GM18868 (cell line): ENCODE measurements at regions not wholly inside any gene's neighbourhood (a gene's known extent, or its start where the extent isn't known, plus 50 kb on each side); places are given as distances from the start of the nearest gene placed in this dataset.

Experiments
- ATAC-seq: cut with Tn5 transposase; IDR thresholded peaks from one replicate; pipeline ENCODE4 v1.9.1; 2021; ENCODE audit warnings: mild to moderate bottlenecking, moderate library complexity; ENCODE audit not compliant: unreplicated experiment

- no peak for ATAC-seq
Observed at GRCh38 chr15:70508561-70509281, 254.6 kb downstream of the UACA start.

- ATAC-seq = no peak
Observed at GRCh38 chr15:70507772-70508371, 255.5 kb downstream of the UACA start.

DNA sequence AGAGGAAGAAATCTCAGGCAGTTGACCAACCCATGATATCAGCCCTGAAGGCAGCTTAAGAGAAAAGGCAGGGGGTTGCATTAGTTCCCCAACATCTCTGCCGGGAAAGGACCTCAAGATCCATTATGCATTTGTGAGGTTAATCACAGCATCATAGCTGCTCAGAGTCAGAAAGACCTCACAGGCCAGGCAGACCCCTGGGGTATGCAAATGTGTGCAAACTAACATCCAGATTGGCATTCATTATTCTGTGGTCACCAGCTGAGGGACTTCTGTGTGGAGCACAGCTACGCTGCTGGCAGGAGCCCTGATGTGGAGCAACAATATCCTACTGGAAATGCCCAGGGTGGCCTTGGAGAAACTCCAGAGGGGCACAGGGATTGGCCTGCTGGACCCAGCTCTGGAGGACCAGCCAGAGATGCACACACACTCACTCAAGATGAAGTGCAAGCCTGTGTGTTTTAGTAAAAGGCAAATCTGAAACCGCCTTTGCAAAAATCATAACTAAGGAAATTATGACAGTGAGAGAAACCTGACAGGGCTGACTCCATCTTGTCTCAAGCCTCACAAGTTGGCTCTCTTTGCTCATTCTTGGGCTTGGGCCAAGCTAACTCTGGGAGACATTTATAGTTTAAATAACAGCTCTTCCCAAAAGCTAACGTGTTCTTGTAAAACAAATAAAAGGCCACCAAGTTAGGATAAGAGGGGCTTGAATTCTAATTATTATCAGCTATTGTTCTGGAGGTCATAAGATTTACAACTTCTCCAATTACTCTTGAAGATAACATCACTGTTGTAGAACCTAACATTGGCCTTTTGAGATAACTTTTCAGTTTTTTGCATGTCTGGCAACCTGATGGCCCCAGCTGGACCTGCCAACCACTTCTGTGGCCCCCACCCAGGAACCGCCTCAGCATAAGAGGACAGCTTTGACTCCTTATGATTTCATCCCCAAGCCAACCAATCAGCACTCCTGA lies 257.1 kb downstream of the UACA start:
- no peak for ATAC-seq

DNA sequence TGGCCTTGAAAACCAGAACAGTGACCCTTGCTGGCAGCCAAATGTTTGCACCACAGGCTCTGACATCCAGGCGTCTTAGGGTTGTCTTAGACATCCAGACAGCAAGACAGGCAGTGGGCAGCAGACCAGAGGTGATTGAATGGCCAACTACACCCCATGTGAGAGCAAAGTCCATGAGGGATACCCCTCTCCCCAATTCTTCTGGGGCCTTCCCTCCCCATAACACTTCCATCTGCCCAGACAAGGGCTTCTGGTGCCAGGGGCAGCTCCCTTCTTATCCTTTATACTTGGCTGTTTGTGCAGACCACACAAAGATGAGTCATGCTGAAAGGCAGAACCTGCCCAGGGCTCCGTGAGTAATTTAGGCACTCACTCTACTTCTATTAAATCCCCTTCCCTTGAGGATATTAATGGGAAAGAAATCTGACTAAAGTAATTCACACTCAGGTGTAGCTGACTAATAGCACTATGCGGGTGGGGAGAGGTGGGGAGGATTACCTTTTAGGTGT lies 257.9 kb downstream of the UACA start:
- peak; percentile 35 for ATAC-seq

GRCh38 chr15:70504988-70505387 lies 258.4 kb downstream of the UACA start:
- no peak for ATAC-seq

GRCh38 chr15:70504299-70504951 lies 258.9 kb downstream of the UACA start:
- peak; percentile 40 for ATAC-seq

GRCh38 chr15:70503798-70504298 lies 259.5 kb downstream of the UACA start:
- no peak for ATAC-seq

DNA sequence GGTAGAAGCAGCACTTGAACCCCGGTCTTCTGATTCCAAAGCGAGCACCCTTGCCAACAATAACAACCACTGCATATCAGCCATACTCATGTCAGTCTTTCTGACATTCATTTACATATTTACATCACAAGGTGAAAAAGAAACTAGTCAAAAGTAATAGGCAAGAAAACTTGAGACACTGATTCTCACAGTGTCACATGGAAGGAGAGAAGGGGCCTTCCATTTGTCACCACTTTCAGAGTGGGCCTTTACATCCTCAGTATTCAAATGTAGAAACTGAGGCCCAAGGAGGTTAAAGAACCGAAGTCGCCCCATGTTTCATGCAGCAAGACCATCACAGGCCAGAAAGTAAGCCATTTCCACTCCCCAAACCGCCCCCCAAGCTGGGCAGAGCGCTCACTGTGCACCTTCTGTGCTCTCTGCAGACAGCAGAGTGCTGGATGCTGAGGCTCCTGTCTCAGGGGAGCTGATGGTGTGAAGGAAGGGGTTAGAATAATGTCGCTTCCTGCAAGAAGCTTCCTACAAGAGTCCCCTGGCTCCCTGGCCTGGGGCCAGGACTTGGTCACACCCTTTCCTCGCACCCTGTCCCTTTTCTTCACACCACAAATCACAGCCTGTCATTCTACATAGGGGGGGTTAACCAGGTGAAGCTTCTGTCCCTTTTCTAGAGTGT lies 260.1 kb downstream of the UACA start:
- ATAC-seq = no peak

GRCh38 chr15:70502529-70502928 lies 260.8 kb downstream of the UACA start:
- no peak for ATAC-seq

- ATAC-seq = no peak
Observed at GRCh38 chr15:70501849-70502248, 261.5 kb downstream of the UACA start.

DNA sequence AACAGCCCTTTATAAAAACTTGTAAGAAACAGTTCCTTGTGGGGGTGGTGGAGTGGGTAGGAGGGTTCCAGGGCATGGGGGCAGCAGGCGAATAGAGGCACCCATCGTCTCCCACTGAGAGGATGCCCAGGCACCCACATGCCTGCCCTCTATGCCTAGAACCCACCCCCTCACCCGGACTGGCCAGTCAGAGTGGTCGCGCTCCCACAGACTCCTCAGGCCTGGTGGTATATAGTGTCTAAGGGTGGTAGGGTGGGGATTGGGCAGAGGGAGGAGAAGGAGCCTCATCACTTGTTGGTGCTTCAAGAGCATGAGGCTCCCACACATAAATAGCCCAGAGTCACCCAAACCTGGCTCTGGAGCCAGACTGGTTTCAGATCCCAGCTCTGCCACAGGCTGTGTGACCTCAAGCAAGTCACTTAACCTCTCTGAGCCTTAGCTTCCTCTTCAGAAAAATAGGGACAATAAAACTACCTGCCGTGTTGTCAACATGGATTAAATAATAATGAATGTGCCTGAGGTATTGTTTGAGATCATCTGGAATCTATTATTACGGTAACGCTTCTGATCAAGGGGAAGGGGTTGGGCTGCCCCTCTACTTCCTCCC lies 262.1 kb downstream of the UACA start:
- ATAC-seq = no peak

DNA sequence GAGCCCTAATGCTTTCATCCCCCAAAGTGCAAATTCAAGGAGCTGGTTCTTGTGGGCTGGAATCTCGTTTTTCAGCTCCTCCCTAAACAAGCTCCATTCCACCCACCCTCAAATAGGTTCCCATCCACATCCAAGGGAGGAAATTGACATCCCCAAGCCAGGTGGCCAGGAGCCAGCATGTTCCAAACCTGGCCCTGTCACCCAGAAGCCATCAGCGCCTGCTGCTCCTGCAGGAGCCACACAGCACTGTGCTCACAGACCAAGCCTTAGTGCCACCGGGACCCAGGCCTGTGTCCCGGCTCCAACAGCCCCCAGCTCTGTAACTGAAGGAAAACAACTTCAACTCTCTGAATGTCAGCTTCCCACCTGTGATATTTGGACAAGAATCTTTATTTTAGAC lies 263.6 kb downstream of the UACA start:
- ATAC-seq = no peak

DNA sequence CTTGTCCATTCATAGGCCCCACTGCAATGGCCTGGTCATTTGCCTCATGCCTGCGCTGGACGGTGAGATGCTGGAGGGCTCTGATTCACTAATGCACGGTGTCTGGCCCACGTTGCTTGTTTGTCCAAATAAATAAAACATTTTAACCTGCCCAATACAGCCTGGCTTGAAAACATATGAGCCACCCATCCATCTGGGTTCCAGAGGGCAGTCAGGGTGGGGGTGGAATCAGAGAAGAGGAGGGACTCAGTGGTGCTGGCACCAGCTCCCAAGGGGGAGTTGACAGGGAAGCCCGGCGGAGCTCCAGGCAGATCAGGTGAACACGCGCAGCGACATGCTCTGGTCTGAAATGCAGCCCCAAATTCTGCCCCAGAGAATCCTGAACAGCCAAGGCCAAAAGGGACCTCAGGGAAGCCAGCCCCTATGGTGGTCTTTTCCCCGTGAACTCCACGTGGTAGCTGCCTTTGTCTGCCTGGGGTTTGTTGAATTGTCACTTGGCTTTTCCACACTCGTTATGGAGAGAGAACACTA lies 265.2 kb downstream of the UACA start:
- ATAC-seq = no peak

- no peak for ATAC-seq
Observed at GRCh38 chr15:70497661-70498060, 265.7 kb downstream of the UACA start.

DNA sequence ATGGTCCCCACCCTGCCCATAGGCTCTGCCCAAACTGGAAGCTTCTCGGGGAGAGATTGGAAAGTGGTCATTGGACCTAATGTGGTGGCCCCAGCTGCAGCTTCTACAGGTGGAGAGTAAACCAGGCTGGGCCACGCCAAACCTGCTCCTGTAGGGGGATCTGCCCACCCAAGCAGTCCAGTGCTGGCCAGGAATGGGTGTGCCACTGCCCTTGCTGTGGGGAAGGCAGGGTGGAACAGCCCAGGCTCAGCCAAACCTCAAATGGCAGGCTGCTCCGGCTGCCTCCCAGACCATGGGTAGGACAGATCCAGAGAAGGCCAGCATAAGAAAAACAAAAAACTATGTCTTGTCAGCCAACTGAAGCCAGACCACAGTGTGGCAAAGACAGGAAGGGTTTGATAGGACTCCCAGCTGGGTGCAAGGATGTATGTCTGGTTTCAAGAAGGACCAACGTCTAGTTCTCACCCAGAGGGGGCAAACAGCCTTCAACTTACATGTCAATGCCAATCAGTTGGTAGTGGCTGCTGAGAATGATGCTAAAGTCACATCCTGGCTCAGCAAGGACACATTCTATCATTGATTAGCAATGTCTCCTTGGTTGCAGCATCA lies 267.3 kb downstream of the UACA start:
- no peak for ATAC-seq

GRCh38 chr15:70494852-70495571 lies 268.3 kb downstream of the UACA start:
- ATAC-seq = no peak

GRCh38 chr15:70494517-70494851 lies 268.9 kb downstream of the UACA start:
- no peak for ATAC-seq

GRCh38 chr15:70493787-70494516 lies 269.4 kb downstream of the UACA start:
- no peak for ATAC-seq
